NT2/D1 (cell line): ENCODE measurements at regions not wholly inside any gene's neighbourhood (a gene's known extent, or its start where the extent isn't known, plus 50 kb on each side); places are given as distances from the start of the nearest gene placed in this dataset.

Experiments
- SUZ12 ChIP-seq: IDR thresholded peaks from 2 replicates; pipeline ENCODE4 v1.6.1; 2011; ENCODE audit not compliant: insufficient read length, insufficient read depth; ENCODE audit errors: extremely low read depth
- YY1 ChIP-seq: IDR thresholded peaks from 2 replicates; pipeline ENCODE4 v1.6.1; 2011; ENCODE audit not compliant: insufficient read length, insufficient read depth
- ZNF274 ChIP-seq: IDR thresholded peaks from 2 replicates; pipeline ENCODE4 v1.6.1; 2011; ENCODE audit warnings: mild to moderate bottlenecking, low read depth, low read length

- TF ChIP-seq ZNF274 (no peak), YY1 (no peak), SUZ12 (no peak)
Measured at GRCh38 chr5:171599411-171599810, 180.0 kb downstream of the FGF18 start.
